ENCODE measurements at regions not wholly inside any gene's neighbourhood (a gene's known extent, or its start where the extent isn't known, plus 50 kb on each side); places are given as distances from the start of the nearest gene placed in this dataset.

- no peak for DNase-seq
Observed at GRCh38 chr15:31264559-31265089, 62.0 kb upstream of the KLF13 start.

DNA sequence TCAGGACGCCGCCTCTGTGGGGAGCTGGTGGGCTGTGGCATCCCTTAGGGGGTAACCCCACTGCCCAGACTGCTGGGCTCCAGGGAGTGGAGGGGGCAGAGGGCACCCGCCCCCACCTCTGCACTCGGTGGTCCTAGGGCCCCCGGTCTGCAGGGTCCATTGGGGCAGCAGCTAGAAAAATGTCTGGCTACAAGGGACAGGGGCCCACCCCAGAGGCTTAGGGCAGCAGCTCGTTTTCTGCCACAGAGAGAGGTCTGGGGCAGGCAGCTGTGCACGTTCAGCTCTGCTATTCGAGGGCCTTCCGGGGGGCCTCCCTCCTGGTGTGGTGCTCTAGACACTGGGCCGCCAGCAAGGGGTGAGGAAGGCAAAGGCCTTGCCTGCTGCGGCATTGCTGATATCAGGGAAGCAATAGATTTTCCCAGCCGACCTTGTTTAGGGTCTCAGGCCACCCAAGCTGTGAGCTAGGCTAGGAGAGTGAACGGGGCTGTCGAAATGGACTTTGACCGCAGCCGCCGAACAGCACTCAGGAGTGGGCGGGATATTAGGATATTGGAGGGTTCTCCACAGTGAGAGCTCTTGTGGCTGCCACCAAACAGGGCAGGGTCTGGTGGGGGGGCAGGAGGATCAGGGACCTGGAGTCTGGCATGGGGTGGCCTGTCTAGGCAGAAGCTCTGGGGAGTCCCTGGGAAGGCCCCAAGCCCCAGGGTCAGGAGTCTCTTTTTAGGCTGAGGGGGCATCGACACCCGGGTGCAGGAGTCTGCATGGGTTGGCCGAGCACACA lies 61.4 kb upstream of the KLF13 start:
- DNase-seq, result peak in 2 of 4 experiments; percentile 36 to 42

DNA sequence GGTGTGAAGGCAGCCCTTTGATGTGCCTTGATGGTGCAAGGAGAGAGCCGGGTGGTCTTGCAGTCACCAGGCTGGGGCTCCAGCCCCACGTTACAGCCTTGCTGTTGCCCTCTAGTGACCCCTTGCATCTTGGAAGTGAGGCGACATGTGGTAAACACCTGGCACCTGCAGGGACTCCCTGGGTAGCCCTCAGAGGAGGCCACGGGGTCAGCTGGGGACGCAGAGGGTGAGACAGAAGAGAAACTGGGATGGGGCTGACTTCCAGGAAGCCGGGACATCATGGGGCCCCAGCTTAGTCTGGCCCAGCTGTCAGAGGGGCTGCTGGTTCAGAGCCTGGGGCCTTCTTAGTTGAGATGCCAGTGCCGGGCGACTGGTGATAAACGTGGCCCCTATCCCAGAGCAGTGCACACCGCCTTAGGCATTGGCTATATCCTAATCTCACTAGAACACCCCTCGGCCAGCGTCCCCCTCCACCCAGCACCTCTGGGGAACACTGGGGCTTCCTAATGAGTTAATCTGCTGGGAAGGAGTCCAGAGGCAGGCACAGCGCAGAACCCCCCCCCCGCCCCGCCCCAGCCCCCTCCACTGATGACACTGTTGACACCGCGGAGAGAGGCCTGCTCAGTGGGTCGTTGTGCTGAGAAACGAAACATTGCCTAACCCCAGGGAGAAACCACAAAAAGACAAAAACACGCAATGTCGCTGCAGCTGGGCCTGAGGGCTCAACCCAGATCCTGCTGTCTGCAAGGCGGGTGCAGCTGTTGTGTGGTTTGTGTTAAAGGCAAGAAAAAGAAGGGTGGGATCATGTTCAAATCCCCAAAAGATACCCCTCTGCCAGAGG lies 60.5 kb upstream of the KLF13 start:
- peak; percentile 86 to 94 (median 90) for DNase-seq

DNA sequence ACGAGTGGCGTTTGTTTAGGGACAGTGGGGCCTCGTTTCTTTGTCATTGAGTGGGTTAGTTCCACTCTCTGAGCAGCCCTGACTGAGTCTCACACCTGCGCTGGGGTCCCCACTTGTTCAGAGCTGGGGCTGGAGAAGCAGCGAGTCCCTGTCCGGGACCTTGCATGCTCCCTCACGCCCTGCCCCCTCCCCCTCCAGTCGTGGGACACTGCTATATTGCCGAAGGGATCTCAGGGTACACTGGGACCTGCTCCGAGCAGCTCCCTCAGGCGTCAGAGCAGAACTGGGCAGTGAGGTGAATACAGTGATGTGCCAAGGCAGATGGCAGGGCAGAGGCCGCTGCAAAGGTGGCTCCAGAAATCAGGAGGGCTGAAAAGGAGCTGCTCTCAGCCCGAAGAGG lies 59.9 kb upstream of the KLF13 start:
- DNase-seq, result peak in 2 of 4 experiments; percentile 50 to 52

DNA sequence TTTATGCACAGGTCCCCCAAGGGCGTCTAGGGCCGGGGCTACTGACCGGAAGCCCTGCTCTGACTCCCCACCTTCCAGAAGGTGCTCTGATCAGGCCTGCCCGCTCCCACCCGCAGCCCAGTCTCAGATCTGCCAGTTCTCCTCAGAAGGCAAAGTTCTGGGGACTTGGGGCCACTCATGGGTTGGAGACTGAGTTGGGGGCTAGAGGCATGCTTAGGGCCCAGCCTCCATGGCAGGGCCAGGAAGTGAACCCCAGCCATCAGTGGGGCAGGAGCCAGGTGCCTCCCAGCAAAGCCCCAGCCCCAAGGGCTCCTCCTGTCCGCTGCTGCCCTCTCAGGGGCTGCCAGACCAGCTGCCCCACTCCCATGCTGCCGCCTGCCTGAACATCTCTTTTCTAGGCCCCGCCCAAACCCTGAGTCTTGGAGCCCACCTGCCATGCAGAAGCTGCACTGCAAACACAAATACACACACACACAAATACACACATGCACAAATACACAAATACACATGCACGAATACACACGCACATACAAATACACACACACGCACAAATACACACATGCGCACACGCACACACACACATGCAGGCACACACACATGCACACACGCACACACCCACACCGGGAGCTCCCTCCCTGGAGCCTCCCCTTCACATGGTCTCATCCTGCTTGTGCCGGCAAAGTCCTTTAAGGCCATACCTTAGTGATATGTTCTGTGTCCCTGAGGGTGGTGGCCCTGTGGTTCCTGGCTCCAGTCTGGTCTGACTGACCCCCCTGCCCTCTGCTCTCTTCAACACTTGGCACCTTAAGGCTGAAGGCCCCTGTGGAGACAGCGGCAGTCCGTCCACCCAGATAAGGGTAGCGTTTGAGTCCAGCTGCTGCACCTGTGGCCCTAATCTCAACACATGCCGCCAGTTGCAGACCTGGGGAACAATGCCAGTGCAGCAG lies 59.2 kb upstream of the KLF13 start:
- no peak for DNase-seq

- peak in 3 of 4 experiments; percentile 42 to 48 (median 42) for DNase-seq
Observed at GRCh38 chr15:31268108-31268501, 58.5 kb upstream of the KLF13 start.

DNA sequence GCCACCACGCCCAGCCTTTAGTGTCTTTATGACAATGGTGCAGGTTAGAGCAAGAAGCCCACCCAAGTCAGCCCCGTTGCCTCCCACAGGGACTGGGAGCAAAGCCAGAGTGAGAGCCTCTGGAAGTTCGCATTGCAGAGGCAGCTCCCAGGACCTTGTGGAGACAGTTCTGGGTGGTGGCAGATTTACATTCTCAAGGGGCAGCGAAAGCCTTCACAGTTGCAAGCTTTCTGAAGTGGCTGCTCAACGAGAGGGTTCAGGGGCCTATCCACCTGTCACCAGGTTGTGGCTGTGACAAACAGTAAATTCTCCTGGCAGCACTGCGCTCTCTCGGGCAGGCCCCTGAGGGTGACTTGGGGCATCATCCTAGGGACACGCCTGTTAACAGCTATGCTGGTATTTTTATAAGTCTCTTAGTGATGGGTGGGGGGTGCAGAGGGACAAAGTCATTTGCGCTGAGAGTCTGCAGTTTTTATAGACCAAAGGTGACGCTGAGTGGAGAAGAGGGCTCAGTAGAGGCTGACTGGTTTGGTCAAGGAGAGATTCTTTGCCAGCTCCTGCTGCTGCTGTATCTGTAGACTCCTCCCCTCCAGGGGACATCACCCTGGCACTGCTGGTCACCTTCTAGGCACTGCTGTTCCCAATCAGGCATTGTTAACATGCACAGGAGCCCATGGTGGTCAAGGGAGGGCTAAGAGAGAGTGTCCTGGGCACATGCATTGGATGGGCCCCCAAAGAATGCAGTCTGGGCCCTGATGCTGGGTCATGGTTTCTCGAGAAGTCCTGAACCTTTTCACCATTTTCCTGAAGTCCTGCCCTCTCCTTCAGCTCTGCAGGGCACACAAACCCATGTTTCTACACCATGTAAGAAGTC lies 57.5 kb upstream of the KLF13 start:
- no peak for DNase-seq

- DNase-seq, result no peak
Observed at GRCh38 chr15:31269816-31270575, 56.6 kb upstream of the KLF13 start.

GRCh38 chr15:31270767-31271166 lies 55.9 kb upstream of the KLF13 start:
- peak; percentile 34 to 73 (median 66) for DNase-seq

GRCh38 chr15:31271224-31271635 lies 55.4 kb upstream of the KLF13 start:
- DNase-seq, result no peak

GRCh38 chr15:31271711-31272557 lies 54.7 kb upstream of the KLF13 start:
- DNase-seq, result no peak

- peak; percentile 70 to 77 (median 74) for DNase-seq
Observed at GRCh38 chr15:31272558-31273257, 53.9 kb upstream of the KLF13 start.

DNA sequence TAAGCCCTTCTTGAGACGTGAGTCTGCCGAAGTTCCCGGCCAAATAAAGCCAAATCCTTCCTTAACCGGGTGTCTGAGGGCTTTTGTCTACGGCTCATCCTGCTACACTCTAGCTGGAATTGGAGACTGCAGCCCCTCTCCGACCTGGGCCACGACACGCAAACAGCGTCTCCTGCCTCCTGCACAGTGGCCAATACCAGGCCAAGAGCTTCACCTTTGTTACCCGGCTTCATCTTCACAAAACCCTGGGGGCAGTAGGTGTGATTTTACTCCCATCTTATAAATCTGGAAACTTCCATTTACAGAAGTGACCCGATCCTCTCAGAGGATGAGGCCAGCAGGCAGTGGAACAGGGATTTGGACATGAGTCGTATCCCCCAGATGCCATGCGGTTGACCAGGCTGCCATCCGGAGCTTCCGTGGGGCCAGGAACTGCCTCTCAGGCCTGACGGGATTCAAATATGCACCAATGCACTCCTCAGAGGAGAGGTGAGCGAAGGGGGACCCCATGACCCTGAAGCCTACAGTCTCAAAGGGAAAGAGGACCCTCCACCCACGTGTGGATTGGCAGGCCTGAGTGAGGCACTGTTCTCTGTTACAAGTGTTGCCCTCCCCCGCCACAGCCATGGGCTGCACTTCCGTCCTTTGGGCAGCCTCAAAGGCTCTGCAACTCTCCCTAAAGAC lies 53.2 kb upstream of the KLF13 start:
- DNase-seq, result peak in 2 of 4 experiments; percentile 27 to 47

DNA sequence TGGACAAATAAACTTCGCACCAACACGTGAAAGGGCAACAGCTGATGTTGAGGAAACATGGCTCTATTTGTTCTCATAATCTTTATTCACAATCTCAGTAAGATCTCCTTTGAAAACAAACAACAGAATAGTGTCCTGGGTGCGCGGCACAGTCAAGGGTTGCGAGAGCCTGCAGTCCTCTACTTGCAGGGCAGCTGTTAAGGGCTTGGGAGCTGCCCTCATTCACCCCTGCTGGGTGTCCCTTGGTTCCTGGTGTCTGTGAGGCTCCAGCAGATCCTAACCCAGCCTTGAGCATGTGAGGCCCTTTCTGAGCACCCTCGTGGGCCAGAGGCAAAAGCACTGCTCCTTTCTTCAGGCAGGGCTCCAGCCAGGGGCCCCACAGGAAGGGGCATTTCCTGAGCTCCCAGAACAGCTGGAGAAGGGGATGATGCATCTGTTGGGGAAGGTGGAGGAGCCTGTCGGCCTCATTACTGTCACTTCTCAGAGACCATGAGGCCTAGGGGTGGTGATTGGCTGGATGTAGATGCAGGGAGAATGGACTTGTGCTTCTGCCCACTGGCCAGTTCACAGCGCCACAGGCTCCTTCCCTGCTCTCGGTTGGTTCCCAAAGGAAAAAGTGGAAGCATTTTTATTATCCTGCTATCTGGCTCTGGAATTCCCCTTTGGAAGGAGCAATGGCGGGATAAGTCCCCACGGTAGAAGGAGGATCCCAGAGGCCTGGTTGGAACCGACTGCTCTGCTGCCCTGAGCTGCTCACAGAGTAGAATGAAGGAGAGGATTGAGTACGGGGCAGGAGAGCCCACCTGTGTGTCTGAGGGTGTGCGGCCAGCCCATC lies 51.9 kb upstream of the KLF13 start:
- DNase-seq, result peak in 3 of 4 experiments; percentile 21 to 30 (median 23)

GRCh38 chr15:31275331-31276262 lies 51.0 kb upstream of the KLF13 start:
- no peak for DNase-seq
